CMK (cell line): ENCODE measurements at regions not wholly inside any gene's neighbourhood (a gene's known extent, or its start where the extent isn't known, plus 50 kb on each side); places are given as distances from the start of the nearest gene placed in this dataset.
"Not testable (repeated sequence)": the region's sequence is repeated elsewhere in the genome, so short reads cannot be mapped to it uniquely, and the experiment has no call there.

Experiments used
- DNase-seq: peaks from one replicate; pipeline ENCODE4 v3.0.0-alpha.2; 2010; ENCODE audit warnings: low read depth

DNA sequence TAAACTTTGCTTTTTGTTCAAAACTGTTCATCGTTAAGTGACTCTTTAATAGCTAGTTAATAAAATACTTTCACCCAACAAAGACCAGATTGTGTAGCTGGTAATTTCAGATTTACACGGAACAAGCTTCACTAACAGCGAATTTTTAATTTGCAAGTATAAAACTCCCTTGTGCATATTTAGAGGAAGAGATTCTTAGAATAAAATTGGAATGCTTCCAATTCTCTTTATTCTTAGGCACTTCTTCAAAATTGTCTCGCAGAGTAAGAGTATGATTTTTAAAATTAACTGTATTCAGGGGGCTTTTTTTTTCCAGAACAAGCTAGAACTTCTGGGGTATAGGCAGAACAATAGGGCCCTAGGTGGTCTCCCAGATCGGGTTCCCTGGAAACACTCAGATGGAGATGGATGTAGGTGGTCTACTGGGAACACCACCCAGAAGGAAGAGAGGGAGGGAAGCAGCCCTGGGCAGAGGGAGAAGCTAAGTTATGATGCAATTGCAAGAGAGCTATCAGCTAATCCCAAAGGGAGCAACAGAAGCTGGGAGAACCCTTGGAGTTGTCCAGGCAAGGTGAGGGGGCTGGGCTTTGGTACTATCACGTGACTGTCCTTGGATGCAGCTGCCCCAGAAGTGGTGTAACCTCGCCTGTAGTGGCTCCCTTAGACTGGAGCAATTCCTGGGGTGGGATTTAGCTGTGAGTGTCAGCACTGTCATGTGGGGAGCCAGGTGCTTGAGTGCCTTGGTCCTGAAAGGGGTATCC is 151.7 kb upstream of the ASB18 start:
- DNase-seq: no peak

DNA sequence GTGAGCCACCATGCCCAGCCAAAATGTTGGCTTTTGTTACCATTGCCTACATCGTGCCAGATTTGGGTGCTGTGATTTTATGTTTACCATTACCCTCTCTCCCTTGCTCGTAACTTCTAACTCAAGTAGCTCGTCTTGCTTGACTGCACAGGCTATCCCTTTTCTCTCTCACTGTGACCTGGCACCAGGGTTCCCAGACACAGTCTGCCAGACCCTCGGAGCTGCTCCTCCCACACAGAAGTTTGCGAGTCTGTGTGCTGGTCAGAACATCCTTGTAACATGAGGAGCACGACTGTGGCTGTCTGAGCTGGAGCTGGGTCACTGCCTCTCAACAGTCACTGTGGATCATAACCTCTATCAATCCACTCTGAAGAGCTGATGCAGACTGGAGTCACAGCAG is 152.5 kb upstream of the ACKR3 start:
- no peak for DNase-seq

DNA sequence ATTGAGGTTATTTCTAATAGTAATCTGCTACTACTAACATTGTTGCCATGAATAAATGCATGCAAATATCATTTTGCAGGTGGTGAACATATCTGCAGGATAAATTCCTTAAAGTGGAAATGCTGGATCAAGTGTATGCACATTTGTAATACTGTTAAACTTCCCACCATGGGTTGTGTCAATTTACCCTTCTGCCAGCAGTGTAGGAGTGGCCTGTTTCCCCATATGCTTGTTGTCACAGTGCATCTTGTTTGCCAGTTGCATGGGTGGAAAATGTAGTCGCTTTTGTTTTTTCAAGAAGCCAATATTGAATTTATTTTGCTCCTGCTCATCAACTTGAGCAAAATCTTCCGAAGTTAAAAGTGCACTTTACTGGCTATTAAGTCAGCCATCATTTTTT is 139.0 kb upstream of the ACKR3 start:
- no peak for DNase-seq

DNA sequence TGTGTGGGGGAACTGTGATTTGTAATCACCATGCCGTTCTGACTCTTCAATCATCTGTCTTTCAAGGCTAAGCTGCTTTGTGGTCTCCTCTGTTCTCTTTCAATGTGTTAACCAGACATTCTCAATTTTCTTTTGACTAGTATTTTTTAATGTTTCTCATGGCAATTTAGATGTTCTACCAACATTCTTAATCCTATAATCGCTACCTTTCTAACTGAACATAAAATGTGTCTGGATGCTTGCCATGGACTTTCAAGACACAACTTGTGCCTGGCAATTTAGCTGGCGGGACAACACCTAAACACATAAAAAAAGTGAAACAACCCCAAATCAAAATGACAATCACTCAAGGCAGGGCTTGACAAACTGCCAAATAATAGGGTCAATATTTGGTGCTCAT is 135.0 kb upstream of the ACKR3 start:
- DNase-seq: no peak

DNA sequence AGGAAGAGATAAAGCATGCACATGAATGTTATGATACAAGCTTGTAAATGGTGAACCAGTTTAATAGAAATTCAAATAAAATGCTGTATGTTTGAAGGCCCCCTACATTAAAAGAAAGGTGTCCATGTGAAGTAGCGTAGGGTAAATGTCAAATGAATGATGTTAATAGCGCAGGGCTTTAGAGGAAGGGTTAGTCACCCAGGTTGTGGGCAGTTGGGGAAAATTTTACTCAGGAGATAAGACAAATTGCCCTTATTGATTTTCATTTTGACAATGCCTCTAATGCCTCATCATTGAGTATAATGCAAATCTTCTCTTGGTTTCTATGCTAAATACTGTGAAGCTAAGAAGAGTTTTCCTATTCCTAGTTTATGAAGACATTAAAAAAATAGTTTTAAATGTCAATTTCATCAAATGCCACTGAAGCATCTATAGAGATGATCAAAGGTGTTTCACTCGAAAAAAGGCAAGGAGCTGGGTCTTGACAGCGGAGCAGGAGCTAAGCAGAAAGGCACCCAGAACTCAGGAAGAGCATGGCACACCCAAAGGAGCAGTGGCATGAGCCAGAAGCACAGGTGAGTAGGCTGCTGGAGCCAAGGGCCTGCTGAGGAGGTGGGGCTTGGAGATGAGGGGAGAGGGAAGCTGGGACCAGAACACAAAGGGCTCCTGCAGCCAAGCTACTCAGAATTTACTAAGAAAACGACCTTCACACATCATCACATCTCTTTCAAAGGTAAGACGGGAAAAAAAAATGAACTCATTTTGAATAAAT is 129.3 kb upstream of the ACKR3 start:
- no peak for DNase-seq

DNA sequence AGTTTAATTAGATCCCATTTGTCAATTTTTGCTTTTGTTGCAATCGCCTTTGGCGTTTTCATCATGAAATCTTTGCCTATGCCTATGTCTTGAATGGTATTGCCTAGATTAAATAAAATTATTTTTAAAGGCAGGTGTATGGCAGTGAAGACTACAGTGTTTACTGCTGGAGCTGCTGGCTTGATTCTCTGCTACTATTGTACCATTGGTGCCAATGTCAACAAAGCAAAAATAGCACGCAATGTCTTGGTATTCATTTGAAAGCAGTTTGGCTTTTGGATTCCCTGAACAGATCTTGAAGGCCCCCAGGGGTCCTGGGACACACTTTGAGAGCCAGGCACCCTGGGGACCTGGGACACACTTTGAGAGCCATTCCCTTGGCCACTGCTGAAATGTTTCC is 125.4 kb upstream of the ACKR3 start:
- no peak for DNase-seq

DNA sequence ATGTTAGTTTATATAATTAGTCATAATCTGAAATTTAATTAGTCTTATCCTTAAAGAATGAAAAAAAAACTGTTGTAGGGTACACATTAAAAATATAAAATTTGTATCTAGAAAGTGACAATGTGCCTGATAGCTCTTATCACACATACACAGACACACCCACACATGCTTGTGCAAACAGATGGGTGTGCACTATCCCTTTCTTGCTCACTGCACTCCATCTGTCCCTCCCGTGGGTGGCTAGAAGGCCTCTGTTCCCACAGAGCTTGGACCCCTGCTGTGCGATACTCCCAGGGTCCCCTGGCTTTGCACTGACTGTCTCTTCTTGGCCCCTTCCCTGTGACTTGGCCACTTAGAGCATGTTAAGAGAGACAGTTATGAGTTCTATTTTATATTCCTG is 123.9 kb upstream of the ACKR3 start:
- DNase-seq: no peak

DNA sequence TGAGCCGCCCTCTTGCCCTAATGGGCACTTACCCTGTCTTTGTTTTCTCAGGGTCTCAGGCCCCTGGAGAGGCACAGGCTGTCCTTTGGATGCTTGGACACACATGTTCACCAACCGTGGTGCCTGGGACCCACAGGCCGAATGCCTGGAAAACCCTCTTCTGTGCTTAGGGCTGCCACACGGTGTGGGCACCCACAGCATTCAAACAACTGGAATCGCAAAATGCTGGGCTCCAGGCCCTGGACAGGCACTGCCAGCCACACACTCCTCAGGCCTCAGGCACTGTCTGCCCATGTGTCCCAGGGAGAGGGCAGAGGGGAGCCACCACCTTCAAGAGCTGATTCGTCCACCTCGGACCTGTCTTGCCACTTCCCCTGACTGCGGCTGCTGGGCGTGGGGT is 123.1 kb upstream of the ACKR3 start:
- no peak for DNase-seq

DNA sequence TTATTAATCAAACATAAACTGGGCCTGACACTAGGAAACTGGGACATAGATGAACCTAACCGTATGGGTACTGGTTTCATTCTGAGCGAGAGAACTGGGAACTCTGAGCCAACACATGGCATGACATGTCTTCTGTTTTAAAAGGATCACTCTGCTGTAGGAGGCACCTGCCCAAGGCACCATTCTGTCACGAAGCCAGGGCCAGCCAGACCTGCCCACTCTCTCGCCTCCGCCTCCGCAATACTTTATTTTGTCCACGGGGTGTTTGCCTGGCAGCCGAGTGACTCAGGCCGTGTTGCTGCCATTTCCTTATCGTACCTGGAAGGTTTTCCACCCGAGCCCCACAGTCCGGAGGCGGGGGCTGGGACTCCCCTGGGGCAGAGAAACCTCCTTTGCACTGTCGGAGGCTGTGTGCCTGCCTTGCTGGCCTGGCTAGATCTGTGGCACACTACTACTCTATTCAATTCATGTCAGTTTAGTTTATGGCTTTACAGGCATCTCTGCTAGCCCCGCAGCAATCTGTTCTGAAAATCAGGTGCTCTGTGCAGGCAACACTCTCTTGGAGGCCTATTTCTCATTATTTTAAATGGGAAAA is 120.4 kb upstream of the ACKR3 start:
- no peak for DNase-seq

DNA sequence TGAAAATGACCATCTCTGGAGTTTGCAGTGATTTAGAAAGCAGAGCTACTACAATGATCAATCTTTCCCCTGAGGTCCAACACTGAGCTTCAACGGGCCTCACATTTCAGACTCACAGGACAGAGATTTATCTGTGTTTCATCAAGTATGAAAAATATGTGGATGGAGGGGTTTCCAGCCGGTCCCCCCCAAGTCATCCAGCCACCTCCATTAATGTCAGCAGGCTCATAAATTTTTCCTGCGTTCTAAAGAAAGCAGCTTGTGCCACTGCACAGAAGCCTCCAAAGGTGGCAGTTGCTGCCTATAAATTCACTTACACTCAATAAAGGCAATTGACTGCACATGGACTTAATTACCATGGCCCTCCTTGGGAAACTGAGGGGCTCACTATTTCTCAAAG is 117.4 kb upstream of the ACKR3 start:
- no peak for DNase-seq

DNA sequence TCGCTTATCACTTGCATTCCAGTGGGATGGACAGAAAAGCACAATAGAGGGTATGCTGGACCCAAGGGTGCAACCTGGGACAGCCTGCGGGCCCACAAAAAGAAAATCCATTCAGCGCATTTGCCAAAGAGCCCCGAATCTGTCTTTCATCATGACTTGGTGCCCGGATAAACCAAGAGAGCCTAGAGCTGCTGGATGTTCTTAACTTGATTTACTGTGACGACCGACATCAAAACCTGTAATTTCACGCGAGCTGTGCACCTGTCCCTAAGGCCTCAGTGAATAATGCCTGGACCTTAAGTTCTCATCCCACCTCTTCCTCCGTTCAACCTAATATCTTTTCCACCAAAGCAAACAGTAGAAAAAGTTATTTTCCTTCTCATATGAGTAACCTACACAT is 115.5 kb upstream of the ACKR3 start:
- no peak for DNase-seq

DNA sequence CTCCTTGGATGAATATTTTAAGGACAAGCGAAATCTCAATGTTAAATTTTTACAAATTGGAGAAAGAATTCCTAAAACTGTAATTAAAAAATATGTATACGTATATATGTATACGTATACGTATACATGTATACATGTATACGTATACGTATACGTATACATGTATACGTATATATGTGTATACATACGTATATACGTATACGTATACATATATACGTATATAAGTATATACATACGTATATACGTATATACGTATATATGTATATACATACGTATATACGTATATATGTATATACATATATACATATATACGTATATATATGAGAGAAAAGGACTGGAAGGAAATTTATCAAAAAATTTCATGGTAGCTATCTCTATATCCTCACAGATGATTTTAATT is 110.2 kb upstream of the ACKR3 start:
- DNase-seq: no peak

DNA sequence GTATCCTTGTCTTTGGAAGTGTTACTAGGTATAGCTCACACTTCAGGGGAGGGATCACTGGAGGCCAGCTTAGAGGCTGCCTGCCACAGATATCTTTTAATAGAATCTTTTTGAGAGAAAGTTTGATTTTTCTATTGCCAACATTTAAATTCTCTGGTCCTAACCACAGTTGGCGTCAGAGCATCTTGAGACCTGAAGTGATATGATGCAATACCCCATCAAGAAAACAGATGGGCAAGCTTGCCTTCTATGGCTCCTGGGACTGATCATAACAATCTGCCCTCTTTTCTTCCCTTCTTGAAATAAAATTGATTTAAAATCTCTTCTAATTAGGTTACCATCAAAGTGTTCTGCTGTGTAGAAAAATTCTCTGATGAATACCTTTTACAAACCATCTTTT is 105.5 kb upstream of the ACKR3 start:
- no peak for DNase-seq

DNA sequence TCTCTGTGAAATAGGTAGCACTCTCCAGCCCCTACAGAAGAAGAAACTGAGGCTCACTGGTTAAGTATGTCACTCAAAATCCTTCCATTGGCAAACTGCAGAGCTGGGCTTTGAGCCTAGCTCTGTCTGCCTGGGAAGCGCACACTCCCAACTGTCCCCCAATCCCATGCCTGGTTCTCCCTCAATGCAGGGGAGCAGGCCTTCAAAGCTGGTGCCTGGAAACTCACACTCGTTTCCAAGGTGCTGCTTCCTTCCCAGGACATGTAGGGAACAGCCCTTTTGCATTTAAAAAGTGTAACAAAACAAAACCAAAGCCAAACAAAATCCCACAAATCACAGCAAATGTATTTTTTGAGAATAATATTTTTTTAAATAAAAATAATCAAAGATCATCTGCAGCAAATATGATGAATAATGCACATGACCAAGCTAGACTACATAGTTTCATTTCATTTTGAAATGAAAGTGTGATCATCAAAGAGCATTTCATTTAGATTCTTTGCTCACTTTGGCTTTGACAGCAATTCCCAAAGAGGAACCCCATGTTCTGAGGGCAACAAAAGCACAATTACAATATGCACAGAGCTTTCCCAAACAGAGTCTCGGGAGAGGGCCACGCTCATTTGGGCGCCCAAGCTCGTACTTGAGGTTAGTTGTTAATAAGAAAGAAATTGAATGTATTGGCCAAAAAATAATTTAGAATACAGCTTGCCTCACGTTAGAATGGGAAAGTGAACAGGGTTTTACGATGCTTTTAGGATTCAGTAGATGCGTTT is 96.7 kb upstream of the ACKR3 start:
- no peak for DNase-seq

DNA sequence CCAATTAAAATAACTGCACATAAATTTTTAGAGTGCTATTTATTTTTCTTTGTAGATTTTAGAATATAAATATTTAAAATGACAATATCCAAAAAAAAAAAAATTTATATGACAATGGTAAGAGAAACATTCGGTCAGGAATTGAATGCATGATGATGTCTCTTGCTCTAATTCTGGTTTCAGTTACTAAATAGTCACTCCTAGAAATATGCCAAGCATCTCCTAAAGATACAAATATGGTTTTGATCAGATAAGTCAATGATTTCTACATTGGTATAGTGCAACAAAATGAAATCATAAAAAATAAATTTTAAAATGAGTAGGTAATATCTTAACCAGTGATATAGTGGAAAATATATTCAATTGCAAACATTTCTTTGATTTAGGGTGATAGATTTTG is 95.9 kb upstream of the ACKR3 start:
- no peak for DNase-seq

DNA sequence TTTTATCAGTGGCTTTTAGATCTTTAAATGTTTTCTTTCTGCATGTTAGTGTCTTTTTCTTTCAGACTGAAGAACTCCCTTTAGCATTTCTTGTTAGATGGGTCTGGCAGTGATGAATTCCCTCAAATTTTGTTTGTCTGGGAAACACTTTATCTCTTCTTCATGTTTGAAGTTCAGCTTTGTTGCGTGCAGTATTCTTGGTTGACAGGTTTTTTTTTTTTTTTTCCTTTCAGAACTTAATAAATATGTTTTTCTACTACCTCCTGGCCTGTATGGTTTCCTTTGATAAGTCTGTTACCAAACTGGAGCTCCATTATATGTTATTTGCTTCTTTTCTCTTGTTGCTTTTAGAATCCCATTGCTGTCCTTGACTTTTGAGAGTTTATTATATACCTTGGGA is 89.8 kb upstream of the ACKR3 start:
- DNase-seq: no peak

DNA sequence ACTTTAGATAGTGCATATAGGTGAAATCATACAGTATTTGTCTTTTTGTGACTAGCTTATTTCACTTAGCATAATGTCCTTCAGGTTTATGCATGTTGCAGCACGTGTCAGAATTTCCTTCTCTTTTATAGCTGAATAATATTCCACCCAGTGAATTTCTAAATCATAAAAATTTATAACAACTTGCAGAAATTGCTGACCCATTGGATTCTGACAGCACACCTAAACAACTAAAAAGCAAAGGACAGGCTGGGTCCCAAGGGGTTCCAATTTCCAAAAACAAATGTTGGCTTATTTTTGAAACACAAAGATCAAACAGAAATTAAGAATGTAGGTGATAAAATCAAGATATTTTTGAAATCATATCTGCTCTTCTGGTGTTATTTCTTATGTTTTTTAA is 86.5 kb upstream of the ACKR3 start:
- no peak for DNase-seq

DNA sequence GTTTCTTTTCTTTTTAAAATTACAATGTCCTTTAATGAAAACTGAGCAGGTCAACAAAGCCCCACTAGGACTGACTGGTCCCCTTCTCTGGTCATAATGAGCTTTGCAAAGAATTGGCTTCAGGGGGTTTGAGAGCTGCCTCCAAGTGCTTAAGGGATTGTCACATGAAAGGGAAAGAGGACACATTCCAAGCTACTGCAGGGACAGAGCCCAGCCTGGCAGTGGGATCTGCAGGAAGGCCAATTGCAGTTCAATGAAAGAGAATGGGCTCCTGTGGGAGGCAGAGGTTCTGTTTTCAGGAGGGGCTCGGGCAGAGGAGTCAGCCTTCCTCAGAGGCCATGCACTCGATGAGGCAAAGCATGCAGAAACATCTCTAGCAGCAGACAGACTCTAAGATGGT is 84.1 kb upstream of the ACKR3 start:
- DNase-seq: no peak

DNA sequence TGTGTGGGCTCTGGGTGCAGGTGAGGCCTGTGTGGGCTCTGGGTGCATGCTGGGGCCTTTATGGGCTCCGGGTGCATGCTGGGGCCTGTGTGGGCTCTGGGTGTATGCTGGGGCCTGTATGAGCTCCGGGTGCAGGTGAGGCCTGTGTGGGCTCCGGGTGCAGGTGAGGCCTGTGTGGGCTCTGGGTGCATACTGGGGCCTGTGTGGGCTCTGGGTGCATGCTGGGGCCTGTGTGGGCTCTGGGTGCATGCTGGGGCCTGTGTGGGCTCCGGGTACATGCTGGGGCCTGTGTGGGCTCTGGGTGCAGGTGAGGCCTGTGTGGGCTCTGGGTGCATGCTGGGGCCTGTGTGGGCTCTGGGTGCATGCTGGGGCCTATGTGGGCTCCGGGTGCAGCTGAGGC is 80.5 kb upstream of the ACKR3 start:
- DNase-seq: not testable (repeated sequence)

DNA sequence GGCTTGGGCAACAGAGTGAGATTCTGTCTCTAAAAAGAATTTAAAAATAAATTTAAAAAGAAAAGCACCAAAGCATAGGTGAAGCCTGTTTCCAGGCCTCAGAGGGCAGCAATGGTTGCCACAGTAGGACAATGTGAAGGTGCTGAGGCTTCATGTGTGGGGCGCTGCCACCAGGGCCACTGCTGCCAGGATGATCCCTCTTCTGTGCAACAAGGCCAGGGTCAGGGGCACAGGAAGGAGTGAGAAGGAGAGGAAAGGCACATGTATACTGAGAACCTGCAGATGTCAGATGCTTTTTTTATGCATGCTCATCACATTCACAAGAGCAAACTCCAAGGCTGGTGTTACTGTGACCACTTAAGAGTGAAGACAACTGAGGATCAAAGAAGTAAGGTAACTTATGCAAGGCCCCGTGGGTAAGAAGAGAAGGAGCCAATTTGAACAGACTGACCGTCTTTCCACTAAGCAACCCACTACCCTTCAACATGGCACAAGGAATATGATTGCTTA is 79.7 kb upstream of the ACKR3 start:
- no peak for DNase-seq

DNA sequence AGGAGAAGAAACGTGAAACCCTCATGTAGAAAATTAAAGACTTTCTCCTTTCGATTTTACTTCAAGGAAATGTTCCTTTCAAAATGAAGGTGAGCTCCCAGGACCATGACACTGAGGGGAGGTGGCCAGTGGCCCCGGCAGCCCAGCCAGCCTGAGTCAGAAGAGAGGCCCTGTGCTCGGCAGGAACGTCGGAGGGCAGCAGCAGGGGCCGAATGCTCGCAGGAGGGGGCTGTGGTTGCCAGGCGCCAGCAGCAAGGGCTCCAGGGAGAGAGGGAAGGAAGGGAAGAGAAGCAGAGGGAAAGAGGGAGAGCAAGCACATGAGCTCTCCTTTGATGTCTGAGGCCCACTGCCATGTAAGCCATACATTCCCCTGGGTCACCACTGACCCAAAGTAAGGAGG is 73.3 kb upstream of the ACKR3 start:
- DNase-seq: no peak

DNA sequence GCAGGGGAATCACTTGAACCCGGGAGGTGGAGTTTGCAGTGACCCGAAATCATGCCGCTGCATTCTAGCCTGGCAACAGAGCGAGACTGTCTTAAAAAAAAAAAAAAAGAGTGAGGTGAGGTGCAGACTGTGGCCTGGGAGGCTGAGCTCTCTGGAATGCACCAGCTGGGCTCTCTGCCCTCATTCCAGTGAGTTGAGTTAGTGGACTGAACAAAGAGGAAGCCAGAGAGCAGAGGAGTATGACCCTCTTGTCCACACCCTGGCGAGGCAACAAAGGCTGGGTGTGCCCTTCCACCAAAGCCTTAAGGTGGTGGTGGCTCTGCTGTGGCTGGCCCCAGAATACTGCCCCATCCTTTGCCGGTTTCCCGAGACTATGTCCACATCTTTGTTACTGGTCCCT is 71.3 kb upstream of the ACKR3 start:
- no peak for DNase-seq
